GM23248 (cell line): ENCODE measurements at regions not wholly inside any gene's neighbourhood (a gene's known extent, or its start where the extent isn't known, plus 50 kb on each side); places are given as distances from the start of the nearest gene placed in this dataset.

Experiments used
- DNase-seq: peaks from one replicate; pipeline ENCODE4 v3.0.0-alpha.2; 2015
- H2AFZ ChIP-seq: fragments of 200-600 bp; sonication (generic); 2 replicates; pipeline ENCODE4 v1.6.1; 2016; ENCODE audit warnings: antibody characterized with exemption
- H3F3A ChIP-seq: fragments of 200-600 bp; sonication (generic); 2 replicates; pipeline ENCODE4 v1.6.1; 2016; ENCODE audit warnings: mild to moderate bottlenecking, antibody characterized with exemption, mixed run types; ENCODE audit not compliant: insufficient read depth
- H3K27ac ChIP-seq: fragments of 200-600 bp; sonication (generic); 2 replicates; pipeline ENCODE4 v1.5.1; 2016; ENCODE audit warnings: mild to moderate bottlenecking
- H3K27me3 ChIP-seq: fragments of 200-600 bp; sonication (generic); replicated peaks from 2 replicates; pipeline ENCODE4 v1.6.1; 2016; ENCODE audit warnings: mild to moderate bottlenecking; ENCODE audit not compliant: insufficient read depth
- H3K36me3 ChIP-seq: fragments of 200-600 bp; sonication (generic); 2 replicates; pipeline ENCODE4 v1.6.1; 2016; ENCODE audit warnings: low read depth, mild to moderate bottlenecking
- H3K4me1 ChIP-seq: fragments of 200-600 bp; sonication (generic); 2 replicates; pipeline ENCODE4 v1.6.1; 2016; ENCODE audit warnings: mild to moderate bottlenecking; ENCODE audit not compliant: insufficient read depth
- H3K4me2 ChIP-seq: fragments of 200-600 bp; sonication (generic); one replicate; pipeline ENCODE4 v1.6.1; 2016; ENCODE audit warnings: mild to moderate bottlenecking; ENCODE audit not compliant: unreplicated experiment
- H3K4me3 ChIP-seq: fragments of 200-600 bp; sonication (generic); 2 replicates; pipeline ENCODE4 v1.5.1; 2016; ENCODE audit warnings: mild to moderate bottlenecking
- H3K79me2 ChIP-seq: fragments of 200-600 bp; sonication (generic); 2 replicates; pipeline ENCODE4 v1.6.1; 2016; ENCODE audit warnings: mild to moderate bottlenecking; ENCODE audit not compliant: insufficient read depth
- H3K9ac ChIP-seq: fragments of 200-600 bp; sonication (generic); 2 replicates; pipeline ENCODE4 v1.6.1; 2016; ENCODE audit warnings: mild to moderate bottlenecking
- H3K9me2 ChIP-seq: fragments of 200-600 bp; sonication (generic); 2 replicates; pipeline ENCODE4 v1.6.1; 2016; ENCODE audit warnings: mixed run types, mild to moderate bottlenecking, moderate library complexity; ENCODE audit not compliant: insufficient read depth
- H3K9me3 ChIP-seq: fragments of 200-600 bp; sonication (generic); one replicate; pipeline ENCODE4 v1.6.1; 2017; ENCODE audit warnings: low read depth
- H4K20me1 ChIP-seq: fragments of 200-600 bp; sonication (generic); 2 replicates; pipeline ENCODE4 v1.6.0; 2016; ENCODE audit not compliant: insufficient read depth
- EZH2 ChIP-seq: fragments of 200-600 bp; sonication (generic); IDR thresholded peaks from 2 replicates; pipeline ENCODE4 v1.6.1; 2018; ENCODE audit warnings: antibody characterized with exemption, mild to moderate bottlenecking; ENCODE audit not compliant: insufficient read depth, poor library complexity, severe bottlenecking
- EZH2phosphoT487 ChIP-seq: fragments of 200-600 bp; sonication (generic); IDR thresholded peaks from 2 replicates; pipeline ENCODE4 v1.6.1; 2018; ENCODE audit warnings: antibody characterized with exemption, moderate library complexity, mild to moderate bottlenecking, low read depth; ENCODE audit not compliant: insufficient read depth
- WGBS, 2 experiments: methylation state at CpG; one replicate each; pipeline ENCODE4 v1.1.6; 2015 to 2017; ENCODE audit warnings: low lambda C conversion rate in 2 of 2, low coverage in 1 of 2; ENCODE audit errors: missing lambda C conversion rate in 2 of 2; 5-methylcytosine and 5-hydroxymethylcytosine counted together
- in situ Hi-C: fragments of 300-500 bp; cut with MboI; formaldehyde crosslinking; loops from 2 replicates; pipeline ENCODE4 v1.15.0; 2020

GRCh38 chr4:177770776-177771175, 328.5 kb upstream of the AGA start:
- TF ChIP-seq EZH2phosphoT487 (no peak), EZH2 (no peak)
- Histone ChIP-seq H3K9me2 (no peaks in the 10 kb centered on the region), H3K27ac (no peak overlapping the region), H4K20me1 (no peaks in the 10 kb centered on the region), H3K4me2 (no peak overlapping the region), H3K79me2 (no peaks in the 10 kb centered on the region), H2AFZ (no peak overlapping the region), H3K27me3 (no peaks in the 10 kb centered on the region), H3K36me3 (no peaks in the 10 kb centered on the region), H3K9me3 (peaks cover 3% of the 10 kb centered on the region), H3K4me3 (no peak overlapping the region), H3F3A (no peaks in the 10 kb centered on the region), H3K4me1 (no peaks in the 10 kb centered on the region), H3K9ac (no peak overlapping the region)
- WGBS, 2 experiments: 13 to 18% methylated on average over 2 of the region's 2 CpGs
- in situ Hi-C loops: no loop called here
- no peak for DNase-seq

GRCh38 chr4:177771645-177772044, 329.4 kb upstream of the AGA start:
- DNase-seq: no peak
- no peaks in the 10 kb centered on the region for H3K27me3 ChIP-seq
- WGBS, 2 experiments: 20 to 38% methylated on average over 1 of the region's 1 CpG
- H3K9ac ChIP-seq: no peak overlapping the region
- peaks cover 3% of the 10 kb centered on the region for H3K9me3 ChIP-seq
- no peak overlapping the region for H3K4me2 ChIP-seq
- no peaks in the 10 kb centered on the region for H3K9me2 ChIP-seq
- H3K36me3 ChIP-seq: no peaks in the 10 kb centered on the region
- H3K79me2 ChIP-seq: no peaks in the 10 kb centered on the region
- H3F3A ChIP-seq: no peaks in the 10 kb centered on the region
- no peak overlapping the region for H2AFZ ChIP-seq
- no peaks in the 10 kb centered on the region for H4K20me1 ChIP-seq
- H3K27ac ChIP-seq: no peak overlapping the region
- in situ Hi-C loops: no loop called here
- H3K4me3 ChIP-seq: no peak overlapping the region
- H3K4me1 ChIP-seq: no peaks in the 10 kb centered on the region
- TF ChIP-seq EZH2 (no peak), EZH2phosphoT487 (no peak)

- Histone ChIP-seq H3K79me2 (no peaks in the 10 kb centered on the region), H3K4me3 (no peak overlapping the region), H3K4me1 (no peaks in the 10 kb centered on the region), H3K9me2 (no peaks in the 10 kb centered on the region), H3K36me3 (no peaks in the 10 kb centered on the region), H3K9ac (no peak overlapping the region), H3K9me3 (peaks cover 3% of the 10 kb centered on the region), H3K4me2 (no peak overlapping the region), H3F3A (no peaks in the 10 kb centered on the region), H3K27me3 (no peaks in the 10 kb centered on the region), H3K27ac (no peak overlapping the region), H2AFZ (no peak overlapping the region), H4K20me1 (no peaks in the 10 kb centered on the region)
- DNase-seq: no peak
- TF ChIP-seq EZH2phosphoT487: no peak
- no peak for TF ChIP-seq EZH2
- in situ Hi-C loops: no loop called here
- WGBS, 2 experiments: 31 to 35% methylated on average over 2 of the region's 2 CpGs
These were observed 336.4 kb upstream of the AGA start for GRCh38 chr4:177778623-177779022.

- no peaks in the 10 kb centered on the region for H3K36me3 ChIP-seq
- H3K27ac ChIP-seq: no peak overlapping the region
- H2AFZ ChIP-seq: no peak overlapping the region
- no peak overlapping the region for H3K9ac ChIP-seq
- 29 to 31% methylated on average over 4 of the region's 4 CpGs for WGBS, 2 experiments
- H3K9me3 ChIP-seq: no peaks in the 10 kb centered on the region
- in situ Hi-C loops: no loop called here
- no peak overlapping the region for H3K4me3 ChIP-seq
- H3K79me2 ChIP-seq: no peaks in the 10 kb centered on the region
- TF ChIP-seq EZH2phosphoT487 (no peak), EZH2 (no peak)
- no peaks in the 10 kb centered on the region for H3K9me2 ChIP-seq
- H3K4me1 ChIP-seq: no peaks in the 10 kb centered on the region
- DNase-seq: no peak
- no peaks in the 10 kb centered on the region for H3K27me3 ChIP-seq
- H3F3A ChIP-seq: no peaks in the 10 kb centered on the region
- H4K20me1 ChIP-seq: no peaks in the 10 kb centered on the region
- no peak overlapping the region for H3K4me2 ChIP-seq
These were observed 342.8 kb upstream of the AGA start for GRCh38 chr4:177785000-177785399.

- DNase-seq: no peak
- whole genome bisulfite sequencing, 2 experiments: 8 to 20% methylated on average over 4 of the region's 4 CpGs
- H4K20me1 ChIP-seq: no peaks in the 10 kb centered on the region
- no peaks in the 10 kb centered on the region for H3K27me3 ChIP-seq
- no peaks in the 10 kb centered on the region for H3K9me3 ChIP-seq
- no peaks in the 10 kb centered on the region for H3K36me3 ChIP-seq
- in situ Hi-C loops: no loop called here
- no peaks in the 10 kb centered on the region for H3K79me2 ChIP-seq
- H3F3A ChIP-seq: no peaks in the 10 kb centered on the region
- H3K9me2 ChIP-seq: no peaks in the 10 kb centered on the region
- H3K9ac ChIP-seq: no peak overlapping the region
- no peak overlapping the region for H3K4me2 ChIP-seq
- no peaks in the 10 kb centered on the region for H3K4me1 ChIP-seq
- no peak overlapping the region for H2AFZ ChIP-seq
- no peak overlapping the region for H3K4me3 ChIP-seq
- H3K27ac ChIP-seq: no peak overlapping the region
- TF ChIP-seq EZH2: no peak
- no peak for TF ChIP-seq EZH2phosphoT487
These were observed 347.4 kb upstream of the AGA start for GRCh38 chr4:177789610-177790009.
